SH-SY5Y (cell line): ENCODE measurements at regions not wholly inside any gene's neighbourhood (a gene's known extent, or its start where the extent isn't known, plus 50 kb on each side); places are given as distances from the start of the nearest gene placed in this dataset.

ENCODE experiments used
- GATA2 ChIP-seq: IDR thresholded peaks from 2 replicates; pipeline ENCODE4 v1.6.1; 2011; ENCODE audit warnings: mild to moderate bottlenecking, low read depth, low read length
- GATA3 ChIP-seq: IDR thresholded peaks from 2 replicates; pipeline ENCODE4 v1.6.1; 2011; ENCODE audit warnings: low read depth, mild to moderate bottlenecking, low read length, moderate library complexity

GRCh38 chr13:83498045-83498444, 384.2 kb downstream of the SLITRK1 start:
- TF ChIP-seq GATA2 (no peak), GATA3 (no peak)

- TF ChIP-seq GATA2, result no peak
- TF ChIP-seq GATA3, result no peak
Measured at GRCh38 chr13:83496501-83496900, 385.8 kb downstream of the SLITRK1 start.

GRCh38 chr13:83485101-83485500, 397.2 kb downstream of the SLITRK1 start:
- TF ChIP-seq GATA3 (no peak), GATA2 (no peak)

GRCh38 chr13:83471011-83471410, 411.3 kb downstream of the SLITRK1 start:
- TF ChIP-seq GATA2, result no peak
- no peak for TF ChIP-seq GATA3

- no peak for TF ChIP-seq GATA3
- no peak for TF ChIP-seq GATA2
Measured at GRCh38 chr13:83470133-83470797, 412.0 kb downstream of the SLITRK1 start.

GRCh38 chr13:83453723-83454122, 428.6 kb downstream of the SLITRK1 start:
- TF ChIP-seq GATA2, result no peak
- TF ChIP-seq GATA3, result no peak

- TF ChIP-seq GATA2, result no peak
- TF ChIP-seq GATA3, result no peak
Measured at GRCh38 chr13:83453300-83453699, 429.0 kb downstream of the SLITRK1 start.

- TF ChIP-seq GATA2 (no peak), GATA3 (no peak)
Measured at GRCh38 chr13:83452292-83452950, 429.9 kb downstream of the SLITRK1 start.

- TF ChIP-seq GATA2 (no peak), GATA3 (no peak)
Measured at GRCh38 chr13:83450591-83450990, 431.7 kb downstream of the SLITRK1 start.

- TF ChIP-seq GATA3 (no peak), GATA2 (no peak)
Measured at GRCh38 chr13:83449668-83450395, 432.4 kb downstream of the SLITRK1 start.

- no peak for TF ChIP-seq GATA2
- no peak for TF ChIP-seq GATA3
Measured at GRCh38 chr13:83440465-83440864, 441.8 kb downstream of the SLITRK1 start.

- TF ChIP-seq GATA2, result no peak
Measured at GRCh38 chr13:83423861-83424260, 458.4 kb downstream of the SLITRK1 start.

- TF ChIP-seq GATA3, result no peak
- no peak for TF ChIP-seq GATA2
Measured at GRCh38 chr13:83423381-83423780, 458.9 kb downstream of the SLITRK1 start.

GRCh38 chr13:83414393-83414792, 467.9 kb downstream of the SLITRK1 start:
- TF ChIP-seq GATA2 (no peak), GATA3 (no peak)

- TF ChIP-seq GATA3 (no peak), GATA2 (no peak)
Measured at GRCh38 chr13:83386609-83387008, 495.7 kb downstream of the SLITRK1 start.
